DOHH2 (cell line): ENCODE measurements at regions not wholly inside any gene's neighbourhood (a gene's known extent, or its start where the extent isn't known, plus 50 kb on each side); places are given as distances from the start of the nearest gene placed in this dataset.

ENCODE experiments used
- H3F3A ChIP-seq: fragments of 200-600 bp; sonication (generic), shearing (Covaris generic); 2 replicates; pipeline ENCODE4 v1.6.0; 2016; ENCODE audit warnings: antibody characterized with exemption, mild to moderate bottlenecking; ENCODE audit not compliant: control insufficient read depth, insufficient read depth
- H3K27ac ChIP-seq: fragments of 200-600 bp; sonication (generic); 2 replicates; pipeline ENCODE4 v1.5.1; 2014; ENCODE audit warnings: low read depth, mild to moderate bottlenecking, low read length, moderate library complexity
- H3K27me3 ChIP-seq: fragments of 200-600 bp; sonication (generic); 2 replicates; pipeline ENCODE4 v1.6.1; 2014; ENCODE audit warnings: mild to moderate bottlenecking, low read length, mixed read lengths; ENCODE audit not compliant: control insufficient read depth
- H3K36me3 ChIP-seq: fragments of 200-600 bp; sonication (generic); 2 replicates; pipeline ENCODE4 v1.6.1; 2014; ENCODE audit warnings: mild to moderate bottlenecking, low read length, moderate library complexity, mixed read lengths; ENCODE audit not compliant: control insufficient read depth
- H3K4me1 ChIP-seq: fragments of 200-600 bp; sonication (generic); 2 replicates; pipeline ENCODE4 v1.6.1; 2014; ENCODE audit warnings: mild to moderate bottlenecking, low read length, mixed read lengths; ENCODE audit not compliant: control insufficient read depth
- H3K4me2 ChIP-seq: fragments of 200-600 bp; sonication (generic); 2 replicates; pipeline ENCODE4 v1.6.0; 2014; ENCODE audit warnings: mild to moderate bottlenecking, low read length, moderate library complexity
- H3K4me3 ChIP-seq: fragments of 200-600 bp; sonication (generic); 2 replicates; pipeline ENCODE4 v1.5.1; 2014; ENCODE audit warnings: mild to moderate bottlenecking, low read length, mixed read lengths
- H3K79me2 ChIP-seq: fragments of 200-600 bp; sonication (generic); 2 replicates; pipeline ENCODE4 v1.6.1; 2014; ENCODE audit warnings: mild to moderate bottlenecking, low read length, mixed read lengths; ENCODE audit not compliant: control insufficient read depth
- H3K9me2 ChIP-seq: fragments of 200-600 bp; sonication (generic); replicated peaks from 2 replicates; pipeline ENCODE4 v1.6.1; 2014; ENCODE audit warnings: mild to moderate bottlenecking, low read length, mixed read lengths; ENCODE audit not compliant: control insufficient read depth
- H3K9me3 ChIP-seq: fragments of 200-600 bp; sonication (generic); 2 replicates; pipeline ENCODE4 v1.6.1; 2014; ENCODE audit warnings: antibody characterized with exemption, low read length, mixed read lengths; ENCODE audit not compliant: control insufficient read depth, insufficient read depth
- H4K20me1 ChIP-seq: fragments of 200-600 bp; sonication (generic); 2 replicates; pipeline ENCODE4 v1.6.0; 2014; ENCODE audit warnings: low read depth, mild to moderate bottlenecking, antibody characterized with exemption, low read length, moderate library complexity; ENCODE audit not compliant: control insufficient read depth, insufficient read depth
- CTCF ChIP-seq: fragments of 200-600 bp; sonication (generic); IDR thresholded peaks from one replicate; pipeline ENCODE4 v1.5.1; 2014; ENCODE audit warnings: antibody characterized with exemption, mild to moderate bottlenecking, low read depth, low read length; ENCODE audit not compliant: poor library complexity, severe bottlenecking
- EZH2phosphoT487 ChIP-seq: fragments of 200-600 bp; sonication (generic); IDR thresholded peaks from 2 replicates; pipeline ENCODE4 v1.6.1; 2017; ENCODE audit warnings: borderline replicate concordance, mild to moderate bottlenecking, antibody characterized with exemption, low read length, moderate library complexity, mixed read lengths

GRCh38 chr22:40116496-40117200 lies 61.1 kb upstream of the TNRC6B start:
- peaks cover 22% of the 10 kb centered on the region for H3K79me2 ChIP-seq
- H3F3A ChIP-seq = no peaks in the 10 kb centered on the region
- H3K4me3 ChIP-seq = no peak overlapping the region
- H3K4me1 ChIP-seq = no peaks in the 10 kb centered on the region
- no peaks in the 10 kb centered on the region for H4K20me1 ChIP-seq
- no peaks in the 10 kb centered on the region for H3K9me3 ChIP-seq
- no peak overlapping the region for H3K27ac ChIP-seq
- no peak overlapping the region for H3K4me2 ChIP-seq
- no peaks in the 10 kb centered on the region for H3K36me3 ChIP-seq
- H3K9me2 ChIP-seq = no peaks in the 10 kb centered on the region
- H3K27me3 ChIP-seq = no peaks in the 10 kb centered on the region
- TF ChIP-seq CTCF (no peak), EZH2phosphoT487 (no peak)

DNA sequence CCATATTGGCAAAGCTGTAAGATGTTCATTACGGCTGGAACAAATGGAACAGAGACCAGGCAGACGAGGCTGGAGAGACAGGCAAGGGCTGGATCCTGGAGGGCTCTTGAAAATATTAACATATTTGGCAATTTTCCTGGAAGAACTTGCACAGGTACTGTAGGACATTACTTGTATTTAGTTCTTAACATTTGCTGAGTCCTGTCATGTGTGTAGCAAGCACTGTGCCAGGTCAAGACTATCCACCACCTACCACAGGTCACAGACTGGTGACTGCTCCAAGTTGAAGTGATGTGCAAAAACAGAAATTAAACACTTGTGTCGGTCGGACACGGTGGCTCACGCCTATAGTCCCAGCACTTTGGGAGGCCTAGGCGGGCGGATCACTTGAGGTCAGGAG lies 58.7 kb upstream of the TNRC6B start:
- H3K4me2 ChIP-seq = no peak overlapping the region
- no peak for TF ChIP-seq CTCF
- no peak for TF ChIP-seq EZH2phosphoT487
- no peaks in the 10 kb centered on the region for H3K4me1 ChIP-seq
- H3F3A ChIP-seq = no peaks in the 10 kb centered on the region
- no peaks in the 10 kb centered on the region for H3K9me2 ChIP-seq
- H3K79me2 ChIP-seq = peaks cover 13% of the 10 kb centered on the region
- H4K20me1 ChIP-seq = no peaks in the 10 kb centered on the region
- no peaks in the 10 kb centered on the region for H3K36me3 ChIP-seq
- H3K27me3 ChIP-seq = no peaks in the 10 kb centered on the region
- no peak overlapping the region for H3K27ac ChIP-seq
- H3K9me3 ChIP-seq = no peaks in the 10 kb centered on the region
- no peak overlapping the region for H3K4me3 ChIP-seq

- no peak overlapping the region for H3K4me2 ChIP-seq
- no peaks in the 10 kb centered on the region for H4K20me1 ChIP-seq
Measured at GRCh38 chr22:40120848-40121247, 56.9 kb upstream of the TNRC6B start.

More at GRCh38 chr22:40120848-40121247, 56.9 kb upstream of the TNRC6B start:
- H3K9me2 ChIP-seq = no peaks in the 10 kb centered on the region
- no peaks in the 10 kb centered on the region for H3F3A ChIP-seq
- no peaks in the 10 kb centered on the region for H3K9me3 ChIP-seq
- H3K4me3 ChIP-seq = no peak overlapping the region
- TF ChIP-seq EZH2phosphoT487 (no peak), CTCF (no peak)
- H3K27me3 ChIP-seq = no peaks in the 10 kb centered on the region
- no peaks in the 10 kb centered on the region for H3K4me1 ChIP-seq
- no peak overlapping the region for H3K27ac ChIP-seq
- H3K79me2 ChIP-seq = 0 out of 2 replicates have a peak, but pooled peaks cover 4% of the 10 kb centered on the region
- H3K36me3 ChIP-seq = no peaks in the 10 kb centered on the region
